ENCODE measurements at regions not wholly inside any gene's neighbourhood (a gene's known extent, or its start where the extent isn't known, plus 50 kb on each side); places are given as distances from the start of the nearest gene placed in this dataset.

DNA sequence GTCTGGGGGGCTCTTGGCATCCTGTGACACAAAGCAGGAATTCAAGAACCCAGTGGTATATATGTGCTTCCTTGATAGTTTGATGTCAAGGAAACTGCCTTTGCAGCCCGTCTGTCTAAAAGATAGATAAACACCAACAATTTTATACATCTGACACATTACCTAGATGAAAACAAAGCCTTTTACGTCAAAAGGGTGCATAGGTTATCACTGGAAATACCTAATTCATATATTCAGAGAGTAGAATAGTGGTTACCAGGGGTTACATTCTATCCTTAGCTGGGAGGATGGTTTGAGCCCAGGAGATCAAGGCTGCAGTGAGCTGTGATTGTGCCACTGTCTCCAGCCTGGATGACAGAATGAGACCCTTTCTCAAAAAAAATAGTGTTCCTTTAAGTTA is 356.9 kb upstream of the RASGRP1 start:
- DNase-seq (ENCODE audit: low read depth), result no peak
- in situ Hi-C loops (cut with HindIII; ENCODE audit: low pct_unique_long_range_greater_than_20kb, low sequenced_read_pairs), result no loop called here

DNA sequence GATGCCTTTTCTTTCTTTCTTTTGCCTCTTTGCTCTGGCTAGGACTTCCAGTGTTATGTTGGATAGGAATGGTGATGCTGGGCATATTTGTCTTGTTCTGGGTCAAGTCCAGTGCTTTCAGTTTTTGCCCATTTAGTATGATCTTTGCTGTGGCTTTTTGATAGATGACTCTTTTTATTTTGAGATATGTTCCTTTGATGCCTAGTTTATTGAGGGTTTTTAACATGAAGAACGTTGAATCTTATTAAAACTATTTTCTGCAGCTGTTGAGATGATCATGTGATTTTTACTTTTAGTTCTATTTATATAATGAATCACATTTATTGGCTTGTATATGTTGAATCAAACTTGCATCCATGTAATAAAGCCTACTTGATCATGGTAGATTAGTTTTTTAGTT is 363.8 kb upstream of the RASGRP1 start:
- no peak for DNase-seq (ENCODE audit: low read depth)
- in situ Hi-C loops (cut with HindIII; ENCODE audit: low pct_unique_long_range_greater_than_20kb, low sequenced_read_pairs), result no loop called here

GRCh38 chr15:38930851-38931572 is 366.4 kb upstream of the RASGRP1 start:
- DNase-seq (ENCODE audit: low read depth), result no peak
- in situ Hi-C loops (cut with HindIII; ENCODE audit: low pct_unique_long_range_greater_than_20kb, low sequenced_read_pairs), result no loop called here

DNA sequence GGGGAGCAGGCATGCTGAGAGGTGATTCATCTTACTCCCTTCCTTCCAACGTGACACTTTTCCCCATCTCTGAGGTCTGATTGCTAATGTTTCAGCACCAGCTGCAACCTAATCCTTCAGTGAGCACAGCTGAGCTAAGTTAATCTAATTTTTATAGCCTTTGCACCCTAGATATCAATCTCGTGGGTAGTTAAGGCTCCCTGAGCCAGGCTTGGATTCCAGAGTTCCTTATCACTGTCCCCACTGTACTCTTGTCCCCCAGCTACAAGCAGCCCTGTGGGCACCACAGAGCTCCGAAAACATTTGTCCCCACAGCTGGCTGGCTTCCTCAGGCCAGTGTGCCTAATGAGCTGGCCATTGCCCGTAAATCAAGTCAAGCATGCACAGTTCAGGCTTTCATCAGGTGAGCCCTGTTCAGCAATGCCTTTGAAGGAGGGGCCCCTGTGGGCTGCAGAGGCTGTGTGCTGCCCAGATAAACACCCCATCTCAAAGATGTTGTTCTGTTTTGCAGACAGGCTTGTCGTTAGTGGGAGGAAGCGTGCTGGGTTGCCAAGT is 376.9 kb upstream of the RASGRP1 start:
- in situ Hi-C loops (cut with HindIII; ENCODE audit: low pct_unique_long_range_greater_than_20kb, low sequenced_read_pairs), result no loop called here
- DNase-seq (ENCODE audit: low read depth), result peak; percentile 81

- DNase-seq (ENCODE audit: low read depth), result peak; percentile 45
- in situ Hi-C loops (cut with HindIII; ENCODE audit: low pct_unique_long_range_greater_than_20kb, low sequenced_read_pairs), result no loop called here
Observed at GRCh38 chr15:38944536-38944935, 379.9 kb upstream of the RASGRP1 start.

GRCh38 chr15:38945551-38946298 is 381.1 kb upstream of the RASGRP1 start:
- no peak for DNase-seq (ENCODE audit: low read depth)
- in situ Hi-C loops (cut with HindIII; ENCODE audit: low pct_unique_long_range_greater_than_20kb, low sequenced_read_pairs), result no loop called here

GRCh38 chr15:38954090-38954489 is 389.5 kb upstream of the RASGRP1 start:
- no peak for DNase-seq (ENCODE audit: low read depth)
- in situ Hi-C loops (cut with HindIII; ENCODE audit: low pct_unique_long_range_greater_than_20kb, low sequenced_read_pairs), result no loop called here

DNA sequence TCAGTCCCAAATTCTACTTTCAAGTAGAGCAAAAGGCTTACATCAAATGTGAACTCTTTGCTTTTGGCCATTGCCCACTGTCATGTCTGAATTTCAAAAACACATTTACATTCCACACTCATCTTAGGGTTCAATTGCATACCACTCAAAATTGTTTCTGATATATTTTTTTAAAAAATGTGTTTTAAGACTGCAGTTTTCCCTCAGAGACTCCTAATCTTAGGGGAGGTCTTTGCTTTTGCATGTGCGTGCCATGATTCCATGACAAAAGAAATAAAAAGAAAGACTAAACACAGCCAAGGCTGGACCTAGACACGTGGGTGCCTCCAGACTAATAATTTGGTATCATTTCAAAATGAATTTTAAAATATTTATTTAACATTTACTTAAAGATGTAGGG is 396.8 kb upstream of the RASGRP1 start:
- DNase-seq (ENCODE audit: low read depth), result no peak
- in situ Hi-C loops (cut with HindIII; ENCODE audit: low pct_unique_long_range_greater_than_20kb, low sequenced_read_pairs), result no loop called here

GRCh38 chr15:38961931-38962330 is 397.3 kb upstream of the RASGRP1 start:
- no peak for DNase-seq (ENCODE audit: low read depth)
- in situ Hi-C loops (cut with HindIII; ENCODE audit: low pct_unique_long_range_greater_than_20kb, low sequenced_read_pairs), result no loop called here

DNA sequence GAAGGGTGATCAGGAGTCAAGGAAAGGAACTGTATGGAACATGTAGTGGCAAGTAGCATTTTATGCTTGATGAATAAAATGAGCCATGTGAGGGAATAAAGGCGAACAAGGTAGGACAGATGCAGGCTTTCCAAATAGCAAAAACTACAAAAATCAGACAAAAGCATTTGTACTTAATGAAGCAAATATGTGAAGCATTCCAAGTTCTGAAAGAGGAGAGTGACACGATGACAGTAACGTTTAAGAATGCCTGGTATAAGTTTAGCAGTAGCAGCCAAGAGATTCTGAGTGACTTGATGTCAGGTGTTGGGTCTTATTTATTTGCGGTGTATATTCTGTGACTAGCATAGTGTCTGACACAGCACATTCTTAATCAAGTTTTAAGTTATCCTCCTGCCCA is 408.2 kb upstream of the RASGRP1 start:
- in situ Hi-C loops (cut with HindIII; ENCODE audit: low pct_unique_long_range_greater_than_20kb, low sequenced_read_pairs), result no loop called here
- DNase-seq (ENCODE audit: low read depth), result no peak

DNA sequence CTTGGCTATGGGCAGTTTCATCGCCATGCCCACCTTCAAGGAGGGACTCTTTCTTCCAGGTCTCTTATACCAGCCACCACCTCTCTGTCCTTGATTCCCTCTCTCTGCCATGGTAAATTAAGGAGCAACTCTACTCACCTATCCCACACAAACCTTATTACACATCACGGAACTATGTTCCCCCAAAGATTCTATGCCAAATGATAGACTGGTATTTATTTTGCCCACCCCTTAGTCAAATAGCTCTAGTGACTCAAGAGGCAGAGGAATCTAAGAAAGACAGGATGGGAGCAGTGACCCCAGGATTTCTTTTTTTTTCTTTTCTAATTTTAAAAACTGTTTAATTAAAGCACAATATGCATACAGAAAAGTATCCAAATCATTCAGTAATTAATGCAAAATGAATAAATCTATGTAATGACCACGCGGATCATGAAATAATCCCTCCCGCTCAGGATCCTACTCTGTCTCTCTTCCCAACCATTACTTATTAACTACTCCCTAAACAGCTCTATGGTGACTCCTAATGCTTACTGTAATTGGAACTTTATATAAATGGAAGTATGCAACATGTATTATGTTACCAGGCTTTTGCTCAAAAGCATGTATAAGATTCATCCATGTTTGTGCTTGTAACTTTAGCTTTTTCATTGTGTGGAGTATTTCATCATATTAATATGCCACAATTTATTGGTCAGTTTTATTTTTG is 410.8 kb upstream of the RASGRP1 start:
- no peak for DNase-seq (ENCODE audit: low read depth)
- in situ Hi-C loops (cut with HindIII; ENCODE audit: low pct_unique_long_range_greater_than_20kb, low sequenced_read_pairs), result no loop called here

GRCh38 chr15:38991126-38991525 is 426.5 kb upstream of the RASGRP1 start:
- in situ Hi-C loops (cut with HindIII; ENCODE audit: low pct_unique_long_range_greater_than_20kb, low sequenced_read_pairs), result no loop called here

DNA sequence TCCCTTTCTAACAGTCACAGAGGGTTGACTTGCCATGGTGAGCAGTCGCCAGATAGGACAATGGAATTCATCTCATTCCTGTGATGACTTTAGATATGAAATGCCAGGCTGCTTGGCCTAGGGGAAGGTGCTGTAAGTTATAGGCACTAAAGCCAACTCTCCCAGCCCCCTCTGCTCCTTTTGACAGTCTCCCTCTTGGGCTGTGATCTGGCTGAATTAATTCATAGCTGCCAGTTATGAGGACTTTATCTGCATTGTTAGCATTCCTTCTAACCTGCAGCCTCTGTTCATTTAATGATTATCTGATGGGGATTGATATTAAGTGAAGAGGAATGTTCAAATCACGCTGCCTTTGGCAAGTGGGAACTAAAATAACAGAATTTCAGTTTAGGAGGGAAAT is 427.1 kb upstream of the RASGRP1 start:
- peak; percentile 80 for DNase-seq (ENCODE audit: low read depth)
- in situ Hi-C loops (cut with HindIII; ENCODE audit: low pct_unique_long_range_greater_than_20kb, low sequenced_read_pairs), result no loop called here

More at GRCh38 chr15:38991126-38991525, 426.5 kb upstream of the RASGRP1 start:
- no peak for DNase-seq (ENCODE audit: low read depth)

GRCh38 chr15:38992506-38992905 is 427.9 kb upstream of the RASGRP1 start:
- DNase-seq (ENCODE audit: low read depth), result no peak
- in situ Hi-C loops (cut with HindIII; ENCODE audit: low pct_unique_long_range_greater_than_20kb, low sequenced_read_pairs), result no loop called here

DNA sequence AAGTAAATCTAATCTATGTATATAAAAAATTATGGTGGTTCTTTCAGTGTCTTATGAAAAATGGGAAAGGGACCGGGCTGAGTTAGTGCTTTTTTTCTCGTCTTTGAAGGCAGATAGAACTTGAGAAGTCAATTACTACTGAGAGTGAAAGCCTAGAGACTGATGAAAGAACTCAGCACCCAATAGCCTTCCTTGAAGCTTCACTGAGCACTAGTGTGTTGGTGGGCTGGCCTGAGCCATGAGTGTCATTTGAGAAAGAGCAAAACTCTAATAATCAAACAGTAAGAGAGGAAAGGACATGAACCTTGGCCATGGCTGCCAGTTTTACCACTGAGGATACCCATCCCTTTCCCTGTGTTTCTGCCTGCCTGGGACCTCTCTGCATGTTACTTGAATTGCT is 428.3 kb upstream of the RASGRP1 start:
- DNase-seq (ENCODE audit: low read depth), result no peak
- in situ Hi-C loops (cut with HindIII; ENCODE audit: low pct_unique_long_range_greater_than_20kb, low sequenced_read_pairs), result no loop called here

GRCh38 chr15:38994310-38994709 is 429.7 kb upstream of the RASGRP1 start:
- no peak for DNase-seq (ENCODE audit: low read depth)
- in situ Hi-C loops (cut with HindIII; ENCODE audit: low pct_unique_long_range_greater_than_20kb, low sequenced_read_pairs), result no loop called here

DNA sequence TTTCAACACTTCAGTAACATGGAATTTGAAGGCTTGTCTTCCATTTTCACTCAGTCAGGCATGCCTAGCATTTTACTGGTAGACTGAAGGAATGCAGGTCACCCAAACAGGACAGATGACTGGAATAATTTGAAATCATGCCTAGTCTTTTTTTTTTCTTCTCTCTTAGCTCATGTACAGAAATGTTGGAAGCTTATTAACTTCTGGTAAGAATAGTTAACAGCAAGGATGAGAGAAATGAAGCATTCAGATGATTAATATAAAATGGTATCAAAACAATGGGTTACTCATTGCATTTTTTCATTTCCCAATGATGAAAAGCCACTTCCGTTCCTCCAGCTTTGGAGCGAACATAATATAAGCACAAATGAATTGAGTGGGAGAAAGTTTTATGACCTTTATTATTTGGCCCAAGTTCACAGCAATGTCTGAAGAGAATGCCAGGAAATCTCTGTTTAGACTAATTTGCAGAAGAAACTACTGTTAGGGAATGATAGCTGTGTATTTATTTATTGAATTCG is 431.6 kb upstream of the RASGRP1 start:
- DNase-seq (ENCODE audit: low read depth), result peak; percentile 87
- in situ Hi-C loops (cut with HindIII; ENCODE audit: low pct_unique_long_range_greater_than_20kb, low sequenced_read_pairs), result no loop called here

DNA sequence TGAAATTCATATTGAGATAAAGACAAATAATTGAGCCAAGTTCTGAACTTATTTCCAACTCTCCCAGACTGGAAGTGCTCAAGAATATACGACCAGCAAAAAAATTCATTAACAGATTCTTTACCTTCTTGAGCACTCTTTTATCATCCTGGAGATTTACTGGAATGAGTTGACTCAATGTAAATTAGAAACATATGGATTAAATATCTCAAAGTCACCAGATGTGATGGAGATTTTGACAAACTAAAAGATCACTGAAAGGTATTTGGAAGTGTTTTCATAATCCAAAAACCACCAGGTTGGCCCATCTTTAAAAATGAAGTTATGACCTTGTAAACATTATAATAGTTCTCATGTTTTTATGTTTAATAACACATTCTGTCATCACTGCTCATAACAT is 433.2 kb upstream of the RASGRP1 start:
- in situ Hi-C loops (cut with HindIII; ENCODE audit: low pct_unique_long_range_greater_than_20kb, low sequenced_read_pairs), result no loop called here
- no peak for DNase-seq (ENCODE audit: low read depth)
